H1 (cell line): ENCODE measurements at regions not wholly inside any gene's neighbourhood (a gene's known extent, or its start where the extent isn't known, plus 50 kb on each side); places are given as distances from the start of the nearest gene placed in this dataset.

ENCODE experiments used
- CTBP2 ChIP-seq: IDR thresholded peaks from 2 replicates; pipeline ENCODE4 v1.7.0; 2011; ENCODE audit warnings: borderline replicate concordance, mild to moderate bottlenecking, moderate library complexity, mixed read lengths, low read length; ENCODE audit not compliant: insufficient read depth, insufficient read length
- EGR1 ChIP-seq: IDR thresholded peaks from 2 replicates; pipeline ENCODE4 v1.6.1; 2011; ENCODE audit warnings: low read depth, low read length, borderline replicate concordance
- MAFK ChIP-seq: IDR thresholded peaks from 2 replicates; pipeline ENCODE4 v1.6.1; 2012; ENCODE audit warnings: low read depth, mild to moderate bottlenecking, improper control_type of control experiment, low read length
- RAD21 ChIP-seq, 2 experiments: IDR thresholded peaks in 1 of 2; conservative IDR thresholded peaks in 1 of 2; 2 replicates each; pipeline ENCODE4 v1.6.1; 2011; ENCODE audit warnings: low read depth in 2 of 2, low read length in 2 of 2, improper control_type of control experiment in 1 of 2, inconsistent platforms in 1 of 2, mild to moderate bottlenecking in 1 of 2, moderate library complexity in 1 of 2
- SIRT6 ChIP-seq: IDR thresholded peaks from one replicate; pipeline ENCODE4 v1.7.1; 2012; ENCODE audit warnings: low read length, inconsistent platforms
- TBP ChIP-seq: IDR thresholded peaks from 2 replicates; pipeline ENCODE4 v1.6.1; 2011; ENCODE audit warnings: low read depth, low read length, improper control_type of control experiment

GRCh38 chr4:152109531-152110509 is 349.0 kb upstream of the GATB start (continued):
- TF ChIP-seq RAD21 (IDR thresholded peaks at IDR 0.05 in 1 of 2, conservative IDR thresholded peaks at IDR 0.05 in 1 of 2; ENCODE audit: low read depth in 2 of 2, low read length in 2 of 2) (no peak), TBP (no peak), EGR1 (no peak), SIRT6 (no peak), MAFK (no peak), CTBP2 (no peak)
